ENCODE measurements at regions not wholly inside any gene's neighbourhood (a gene's known extent, or its start where the extent isn't known, plus 50 kb on each side); places are given as distances from the start of the nearest gene placed in this dataset.

DNA sequence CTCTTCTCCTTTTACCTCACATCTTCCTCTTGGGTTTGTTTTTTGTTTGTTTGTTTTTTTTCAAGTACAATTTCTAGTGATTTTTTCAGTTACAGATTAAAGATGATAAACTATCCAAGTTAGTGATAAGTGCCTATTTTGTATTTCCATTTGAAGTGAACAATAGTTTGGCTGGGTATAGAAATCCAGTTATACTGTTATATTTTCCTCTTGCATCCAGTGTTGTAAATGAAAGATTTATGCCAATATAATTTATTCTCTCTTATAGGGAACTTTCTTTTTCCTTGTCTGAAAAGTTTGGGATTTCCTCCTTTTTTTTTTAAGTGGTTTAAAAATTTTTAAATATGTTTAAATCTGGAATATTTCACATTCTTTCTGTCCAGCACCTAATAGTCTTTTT is 169.4 kb downstream of the CPEB2 start:
- TF ChIP-seq, protein P1, sequence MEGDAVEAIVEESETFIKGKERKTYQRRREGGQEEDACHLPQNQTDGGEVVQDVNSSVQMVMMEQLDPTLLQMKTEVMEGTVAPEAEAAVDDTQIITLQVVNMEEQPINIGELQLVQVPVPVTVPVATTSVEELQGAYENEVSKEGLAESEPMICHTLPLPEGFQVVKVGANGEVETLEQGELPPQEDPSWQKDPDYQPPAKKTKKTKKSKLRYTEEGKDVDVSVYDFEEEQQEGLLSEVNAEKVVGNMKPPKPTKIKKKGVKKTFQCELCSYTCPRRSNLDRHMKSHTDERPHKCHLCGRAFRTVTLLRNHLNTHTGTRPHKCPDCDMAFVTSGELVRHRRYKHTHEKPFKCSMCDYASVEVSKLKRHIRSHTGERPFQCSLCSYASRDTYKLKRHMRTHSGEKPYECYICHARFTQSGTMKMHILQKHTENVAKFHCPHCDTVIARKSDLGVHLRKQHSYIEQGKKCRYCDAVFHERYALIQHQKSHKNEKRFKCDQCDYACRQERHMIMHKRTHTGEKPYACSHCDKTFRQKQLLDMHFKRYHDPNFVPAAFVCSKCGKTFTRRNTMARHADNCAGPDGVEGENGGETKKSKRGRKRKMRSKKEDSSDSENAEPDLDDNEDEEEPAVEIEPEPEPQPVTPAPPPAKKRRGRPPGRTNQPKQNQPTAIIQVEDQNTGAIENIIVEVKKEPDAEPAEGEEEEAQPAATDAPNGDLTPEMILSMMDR (IDR thresholded peaks at IDR 0.05 in 8 of 11, conservative IDR thresholded peaks at IDR 0.05 in 3 of 11), result no peak
- no peak for TF ChIP-seq POLR2A (IDR thresholded peaks at IDR 0.05)
- TF ChIP-seq POLR2AphosphoS5 (IDR thresholded peaks at IDR 0.05), result no peak
